ENCODE measurements at regions not wholly inside any gene's neighbourhood (a gene's known extent, or its start where the extent isn't known, plus 50 kb on each side); places are given as distances from the start of the nearest gene placed in this dataset.
"Not testable (repeated sequence)": the region's sequence is repeated elsewhere in the genome, so short reads cannot be mapped to it uniquely, and the experiment has no call there.

DNA sequence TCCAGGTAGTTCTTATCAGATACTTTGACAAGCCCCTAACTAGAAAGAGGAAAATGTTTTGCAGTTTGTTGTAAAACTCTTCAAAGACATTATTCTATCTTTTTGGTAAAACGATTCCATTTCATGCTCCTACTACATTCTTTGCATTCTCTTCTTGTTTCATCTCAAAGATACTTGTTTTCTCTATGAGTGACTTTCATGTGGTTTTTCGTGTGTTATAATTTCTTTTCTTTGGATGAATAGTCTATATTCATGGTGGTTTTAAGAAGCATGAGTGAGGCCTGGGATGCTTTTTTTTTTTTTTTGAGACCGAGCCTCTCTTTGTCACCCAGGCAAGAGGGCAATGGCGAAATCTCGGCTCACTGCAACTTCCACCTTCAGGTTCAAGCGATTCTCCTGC is 292.5 kb upstream of the LYZL1 start:
- no peak for DNase-seq

DNA sequence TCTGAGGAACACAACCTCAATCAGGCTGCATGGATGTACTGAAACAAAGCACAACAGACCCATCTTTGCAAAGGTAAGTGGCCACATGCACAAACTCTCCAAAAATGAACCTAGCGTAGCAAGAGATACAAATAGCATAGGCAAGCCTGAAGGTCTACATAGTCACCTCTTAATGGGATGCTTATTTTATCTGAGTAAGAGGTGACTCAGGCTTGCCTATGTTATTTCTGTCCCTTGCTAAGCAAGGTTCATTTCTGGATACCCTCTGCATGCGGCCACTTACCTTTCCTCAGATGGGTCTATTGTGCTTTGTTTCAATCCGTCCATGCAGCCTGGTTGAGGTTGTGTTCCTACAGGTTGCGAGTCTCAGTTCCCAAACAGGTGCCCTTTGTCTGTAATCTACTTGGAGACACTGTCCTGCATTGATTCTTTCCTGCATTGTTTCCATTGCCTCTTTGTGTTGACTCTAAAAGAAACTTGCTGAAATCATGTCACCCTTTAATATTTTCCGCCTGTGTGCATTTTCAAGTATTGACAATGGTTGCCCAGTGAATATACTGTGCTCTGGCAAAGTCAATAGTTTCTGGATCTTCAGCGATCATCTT is 291.8 kb upstream of the LYZL1 start:
- no peak for DNase-seq

GRCh38 chr10:28997734-28998133 is 291.1 kb upstream of the LYZL1 start:
- no peak for DNase-seq

GRCh38 chr10:29001801-29002200 is 287.1 kb upstream of the LYZL1 start:
- no peak for DNase-seq

GRCh38 chr10:29003014-29003413 is 285.9 kb upstream of the LYZL1 start:
- not testable (repeated sequence) for DNase-seq

DNA sequence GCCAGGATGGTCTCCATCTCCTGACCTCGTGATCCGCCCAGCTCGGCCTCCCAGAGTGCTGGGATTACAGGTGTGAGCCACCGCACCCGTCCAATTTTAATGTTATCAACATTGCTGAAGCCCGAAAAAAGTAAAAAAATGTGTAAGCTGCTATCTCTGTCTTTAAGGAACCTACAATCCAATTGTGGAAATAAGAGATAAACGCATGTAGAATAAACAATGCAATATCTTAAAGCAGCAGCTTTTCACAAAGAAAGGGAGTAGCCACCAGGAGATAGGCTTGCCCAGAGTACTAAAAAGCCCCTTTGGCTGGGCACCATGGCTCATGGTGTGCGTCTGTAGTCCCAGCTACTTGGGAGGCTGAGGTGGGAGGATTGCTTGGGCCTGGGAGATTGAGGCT is 282.9 kb upstream of the LYZL1 start:
- no peak for DNase-seq

DNA sequence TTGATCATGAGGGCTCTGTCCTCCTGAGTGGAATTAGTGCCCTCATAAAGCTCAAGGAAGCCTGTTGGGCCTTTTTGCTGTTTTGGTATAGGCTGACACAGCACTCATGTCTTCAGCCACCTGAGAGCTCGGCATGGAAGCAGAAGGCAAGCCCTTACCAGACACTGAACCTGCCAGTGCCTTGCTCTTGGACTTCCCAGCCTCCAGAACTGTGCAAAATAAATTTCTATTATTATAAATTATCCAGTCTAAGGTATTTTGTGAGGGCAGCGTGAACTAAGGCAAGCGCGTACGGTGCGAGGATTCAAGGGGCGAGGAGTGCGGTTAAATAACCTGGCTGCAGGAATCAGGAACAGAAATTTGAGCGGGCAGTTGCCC is 281.5 kb upstream of the LYZL1 start:
- DNase-seq = no peak

- DNase-seq = no peak
Measured at GRCh38 chr10:29007748-29008610, 280.9 kb upstream of the LYZL1 start.

GRCh38 chr10:29009464-29009863 is 279.4 kb upstream of the LYZL1 start:
- DNase-seq = no peak

DNA sequence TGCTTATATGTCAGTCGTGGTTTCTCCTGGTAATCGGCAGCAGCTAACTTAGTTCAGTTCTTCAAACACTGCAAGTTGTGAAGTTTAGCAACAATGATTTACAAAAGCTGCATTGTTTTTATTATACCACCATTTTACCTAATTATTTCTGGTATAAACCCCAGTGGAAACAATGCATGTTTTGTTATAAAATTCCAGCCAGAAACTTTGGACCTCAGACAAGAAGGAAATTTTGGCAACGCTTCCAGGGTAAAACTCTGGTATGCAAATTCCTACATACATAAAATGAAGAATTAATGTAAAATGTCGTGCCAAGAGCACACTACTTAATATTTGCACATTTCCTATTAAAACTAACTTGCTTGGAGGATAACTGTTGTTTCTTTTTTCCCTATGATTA is 277.4 kb upstream of the LYZL1 start:
- no peak for DNase-seq

- no peak for DNase-seq
Measured at GRCh38 chr10:29012926-29013554, 275.8 kb upstream of the LYZL1 start.

- no peak for DNase-seq
Measured at GRCh38 chr10:29021591-29021990, 267.3 kb upstream of the LYZL1 start.

- no peak for DNase-seq
Measured at GRCh38 chr10:29022513-29022912, 266.4 kb upstream of the LYZL1 start.

GRCh38 chr10:29023678-29024077 is 265.2 kb upstream of the LYZL1 start:
- no peak for DNase-seq

DNA sequence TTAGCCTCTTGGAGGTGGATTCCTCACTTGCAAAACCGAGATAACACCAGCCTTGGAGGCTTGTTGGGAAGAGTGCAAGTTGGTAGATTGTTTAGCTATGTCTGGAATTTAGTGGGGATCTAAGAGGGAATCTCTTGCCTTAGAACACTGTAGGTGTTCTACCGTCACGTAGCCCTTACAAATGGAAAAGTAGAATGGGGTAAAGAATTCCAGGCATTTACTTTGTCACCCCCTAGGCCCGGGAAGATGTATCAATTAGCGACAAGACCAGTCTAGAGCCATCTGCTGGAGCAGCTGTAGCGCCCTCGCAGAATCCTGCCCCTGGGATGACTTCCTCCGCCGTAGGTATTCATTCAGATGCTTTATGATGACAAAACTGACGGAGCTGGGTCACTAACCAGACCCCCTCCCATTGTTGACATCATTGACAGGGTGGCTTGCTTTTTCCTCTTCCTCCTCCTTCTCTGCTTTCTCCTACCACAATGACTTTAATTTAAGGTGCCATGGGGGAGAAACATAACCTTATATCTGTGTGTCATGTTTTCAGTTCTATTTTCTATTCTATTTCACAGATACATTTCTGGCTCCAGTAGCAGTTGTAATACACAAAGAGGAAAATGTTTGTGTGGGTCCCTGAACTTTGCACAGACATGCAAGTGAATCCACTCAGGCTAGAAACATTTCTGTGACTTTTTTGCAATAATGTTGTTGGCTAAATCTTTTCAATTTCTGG is 262.6 kb upstream of the LYZL1 start:
- DNase-seq = no peak

DNA sequence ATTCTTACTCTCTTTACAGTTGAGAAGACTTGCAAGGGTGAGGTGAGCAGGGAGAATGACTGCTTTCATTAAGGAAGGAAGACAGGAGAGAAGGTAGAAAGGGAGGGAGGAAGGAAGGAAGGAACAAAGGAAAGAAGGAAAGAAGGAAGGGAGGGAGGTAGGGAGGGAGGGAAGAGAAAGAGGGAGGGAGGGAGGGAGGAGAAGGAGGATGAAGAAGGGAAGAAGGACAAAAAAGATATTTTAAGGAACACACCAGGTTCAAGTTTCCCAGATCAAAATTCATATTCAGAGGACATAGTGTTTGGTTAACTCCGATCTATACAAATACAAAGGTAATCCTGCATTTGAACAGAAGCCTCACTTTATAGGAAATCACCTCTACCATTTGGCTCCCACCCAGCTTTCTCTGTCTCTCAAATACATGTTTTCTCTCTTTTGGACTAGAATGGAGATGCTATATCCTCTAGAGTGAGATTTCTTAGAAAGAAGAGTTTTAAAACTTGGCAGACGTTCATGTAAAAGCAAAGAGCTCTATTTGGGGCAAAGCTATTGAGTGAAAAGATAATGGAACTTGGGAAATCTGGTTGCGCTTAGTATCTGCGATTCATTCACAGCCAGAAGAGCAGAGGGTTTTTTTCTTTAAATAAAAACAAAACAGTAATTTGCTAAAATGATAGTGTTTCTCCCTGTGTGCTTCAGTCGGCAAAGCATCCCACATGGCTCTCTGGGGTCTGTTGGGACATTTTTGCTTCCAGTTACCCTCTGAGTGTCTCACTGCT is 261.9 kb upstream of the LYZL1 start:
- no peak for DNase-seq

DNA sequence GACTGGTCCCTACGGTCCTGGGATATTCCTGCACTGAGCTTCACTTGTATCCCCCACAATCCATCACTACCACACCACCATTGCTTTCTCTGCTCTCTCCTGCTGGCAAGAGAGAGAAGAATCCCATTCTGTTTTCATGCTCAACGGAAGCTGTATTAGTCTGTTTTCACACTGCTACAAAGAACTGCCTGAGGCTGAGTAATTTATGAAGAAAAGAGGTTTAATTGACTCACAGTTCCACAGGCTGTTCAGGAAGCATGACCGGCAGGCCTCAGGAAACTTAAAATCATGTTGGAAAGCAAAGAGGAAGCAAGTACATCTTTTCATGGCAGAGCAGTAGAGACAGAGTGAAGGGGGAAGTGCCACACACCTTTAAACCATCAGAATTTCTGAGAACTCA is 260.4 kb upstream of the LYZL1 start:
- DNase-seq = no peak

DNA sequence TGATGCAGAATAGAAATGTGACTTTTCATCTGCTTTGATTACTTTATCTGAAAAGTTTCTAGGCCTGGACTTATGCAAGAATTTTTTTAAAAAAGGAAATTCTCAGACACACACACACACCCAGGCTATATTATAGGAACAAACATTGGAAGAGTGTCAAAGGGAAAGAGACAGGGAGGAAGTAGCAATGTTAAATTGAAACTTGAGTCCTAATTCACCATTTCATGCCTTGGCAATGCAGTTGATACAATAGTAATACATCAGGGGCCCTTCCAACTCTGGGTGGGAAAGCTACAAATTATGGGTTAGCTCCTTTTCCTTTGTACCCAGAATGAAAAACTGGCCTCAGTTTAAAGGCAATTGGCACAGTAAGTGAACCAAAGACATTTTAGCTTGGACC is 258.0 kb upstream of the LYZL1 start:
- DNase-seq = no peak

DNA sequence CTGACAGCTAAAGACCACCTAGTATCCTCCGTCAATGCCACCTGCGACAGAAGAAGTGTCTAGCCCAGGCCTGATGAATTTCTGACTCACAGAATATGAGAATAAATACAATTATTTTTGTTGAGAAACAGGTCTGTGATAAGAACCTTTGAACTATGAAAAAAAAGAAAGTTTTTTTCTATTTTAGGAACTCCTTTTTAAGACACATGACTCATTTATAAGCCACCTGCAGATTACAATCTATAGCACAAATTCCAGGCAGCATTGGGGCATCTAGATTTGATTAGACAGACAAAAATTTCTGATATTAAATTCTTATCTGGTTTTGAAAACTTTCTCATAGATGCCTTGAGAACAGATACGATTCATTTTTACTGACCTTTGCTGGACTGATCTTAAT is 256.7 kb upstream of the LYZL1 start:
- DNase-seq = no peak

GRCh38 chr10:29033311-29033940 is 255.4 kb upstream of the LYZL1 start:
- DNase-seq = no peak

GRCh38 chr10:29034592-29034991 is 254.3 kb upstream of the LYZL1 start:
- no peak for DNase-seq

GRCh38 chr10:29035721-29036120 is 253.1 kb upstream of the LYZL1 start:
- DNase-seq = no peak

Measured in NCI-H2171 (cell line).